GM18870 (cell line): ENCODE measurements at regions not wholly inside any gene's neighbourhood (a gene's known extent, or its start where the extent isn't known, plus 50 kb on each side); places are given as distances from the start of the nearest gene placed in this dataset.
A peak's percentile ranks its signal among the peaks of the same experiment; 100 is the strongest.

Experiments
- ATAC-seq: cut with Tn5 transposase; IDR thresholded peaks from one replicate; pipeline ENCODE4 v1.9.1; 2021; ENCODE audit warnings: moderate library complexity; ENCODE audit not compliant: unreplicated experiment

- ATAC-seq, result no peak
Observed at GRCh38 chr18:51891876-51892275, 448.1 kb upstream of the DCC start.

DNA sequence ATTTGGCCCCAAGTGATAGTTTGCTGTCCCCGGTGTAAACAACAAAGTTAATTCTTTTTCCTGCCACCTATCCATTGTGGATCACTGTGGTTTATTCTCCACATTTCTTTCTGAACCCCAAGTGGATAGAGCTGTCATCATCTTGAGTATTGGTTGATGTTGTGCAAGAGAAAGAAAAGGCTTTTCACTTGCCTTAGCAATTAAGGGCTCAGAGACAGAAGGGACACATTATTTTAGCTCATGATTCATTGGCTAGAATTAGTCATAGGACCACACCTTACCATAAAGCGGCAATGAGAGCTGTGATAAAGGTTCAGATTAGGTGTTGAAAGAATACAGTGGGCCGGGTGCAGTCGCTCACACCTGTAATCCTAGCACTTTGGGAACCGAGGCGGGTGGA lies 442.1 kb upstream of the DCC start:
- no peak for ATAC-seq

DNA sequence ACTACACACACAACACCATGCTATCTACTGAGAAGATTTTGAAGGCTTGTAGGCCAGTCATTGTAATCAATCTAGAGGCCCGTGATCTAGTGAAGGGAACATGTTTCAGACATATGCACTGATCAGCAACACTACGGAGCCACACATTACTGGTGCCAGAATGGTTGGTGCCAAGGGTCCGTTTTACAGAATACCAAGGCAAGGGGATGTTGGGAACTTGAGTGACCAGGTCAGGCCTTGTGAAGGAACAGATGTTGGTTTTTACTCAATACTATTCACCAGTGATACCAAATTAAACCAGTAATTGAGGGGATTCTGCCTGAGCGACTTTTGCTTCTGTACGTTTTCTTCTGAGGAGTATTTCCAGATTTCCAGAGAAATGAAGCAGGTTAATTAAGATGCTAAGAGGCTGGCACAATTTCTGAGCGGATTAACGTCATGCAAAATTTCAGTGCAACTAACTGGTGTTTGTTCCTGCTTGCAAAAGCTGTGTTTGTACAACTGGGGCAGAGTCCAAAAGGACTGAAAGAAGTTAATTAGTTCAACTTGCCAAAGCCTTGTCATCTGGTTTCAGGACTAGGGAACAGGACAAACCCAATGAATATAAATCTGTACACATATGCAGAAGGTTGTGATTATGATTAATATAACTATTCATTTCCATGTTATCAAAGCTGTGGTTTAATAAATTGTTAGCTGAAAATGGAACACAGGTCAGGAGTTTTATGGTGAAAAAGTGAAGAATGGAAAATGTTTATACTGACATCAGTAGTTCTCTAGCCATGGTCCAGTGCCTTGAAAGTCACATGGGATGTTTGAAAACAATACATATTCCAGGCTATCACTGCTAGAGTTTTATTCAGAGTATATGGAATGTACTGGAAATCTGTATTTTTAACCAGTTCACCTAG lies 432.1 kb upstream of the DCC start:
- ATAC-seq, result no peak

- ATAC-seq, result no peak
Observed at GRCh38 chr18:51908598-51908944, 431.4 kb upstream of the DCC start.

- ATAC-seq, result no peak
Observed at GRCh38 chr18:51911584-51911983, 428.4 kb upstream of the DCC start.

DNA sequence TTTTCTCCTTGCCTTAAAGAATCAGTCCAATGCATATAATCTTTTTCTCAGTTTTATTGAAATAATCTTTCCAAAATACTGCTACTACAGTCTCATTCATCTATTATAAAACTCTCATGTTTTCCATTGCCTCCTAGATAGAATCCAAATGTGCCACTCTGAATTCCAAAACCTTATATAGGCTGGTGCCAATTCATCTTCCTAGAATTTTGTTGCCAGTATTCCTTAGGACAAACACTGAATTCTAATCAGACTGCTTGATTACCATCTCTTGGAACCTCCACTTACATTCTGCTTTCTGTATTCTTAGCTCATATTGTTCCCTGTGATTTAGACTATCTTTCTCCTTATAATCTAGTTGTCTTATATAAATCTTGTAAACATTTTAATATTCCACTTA lies 427.6 kb upstream of the DCC start:
- ATAC-seq, result no peak

- ATAC-seq, result no peak
Observed at GRCh38 chr18:51915176-51915575, 424.8 kb upstream of the DCC start.

DNA sequence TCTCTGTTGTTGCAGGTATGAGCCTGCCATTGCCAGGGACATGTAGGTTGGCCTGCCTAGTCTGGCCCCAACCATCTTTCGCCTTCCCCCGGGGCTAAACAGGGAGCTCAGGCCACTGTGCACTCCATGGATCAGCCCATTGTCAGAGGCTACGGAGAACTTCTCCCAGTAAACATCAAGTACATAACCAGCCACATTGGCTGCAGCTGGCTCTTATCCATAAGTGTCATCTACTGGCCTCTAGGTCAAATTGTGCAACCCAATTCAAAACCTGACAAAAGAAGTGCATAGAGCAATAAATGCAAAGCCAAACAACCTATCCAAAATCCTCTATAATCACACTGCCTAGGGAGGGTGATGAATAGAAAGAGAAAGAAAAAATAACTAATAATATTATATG lies 418.1 kb upstream of the DCC start:
- no peak for ATAC-seq

GRCh38 chr18:51933903-51934302 lies 406.1 kb upstream of the DCC start:
- no peak for ATAC-seq

GRCh38 chr18:51936115-51936514 lies 403.9 kb upstream of the DCC start:
- ATAC-seq, result no peak

DNA sequence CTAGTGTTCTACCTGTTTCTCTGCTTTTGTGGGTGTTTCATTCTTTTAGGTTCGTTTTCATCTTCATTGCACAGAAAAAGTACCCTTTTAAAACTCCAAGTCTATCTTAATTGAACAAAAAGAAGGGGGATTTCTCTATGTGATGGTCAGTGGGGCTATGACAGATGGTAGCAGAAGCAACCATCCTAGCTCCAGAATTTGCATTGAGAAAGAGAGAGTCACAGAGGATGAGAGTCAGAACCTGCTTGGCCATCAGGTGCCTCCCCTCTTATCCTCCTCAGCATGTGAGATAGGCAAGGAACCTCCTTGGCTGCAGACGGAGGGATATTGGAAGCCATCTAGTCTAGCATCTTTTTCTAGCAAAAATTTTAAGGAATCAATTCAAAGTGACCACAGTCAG lies 398.0 kb upstream of the DCC start:
- ATAC-seq, result no peak

- peak; percentile 56 for ATAC-seq
Observed at GRCh38 chr18:51943281-51943680, 396.7 kb upstream of the DCC start.

DNA sequence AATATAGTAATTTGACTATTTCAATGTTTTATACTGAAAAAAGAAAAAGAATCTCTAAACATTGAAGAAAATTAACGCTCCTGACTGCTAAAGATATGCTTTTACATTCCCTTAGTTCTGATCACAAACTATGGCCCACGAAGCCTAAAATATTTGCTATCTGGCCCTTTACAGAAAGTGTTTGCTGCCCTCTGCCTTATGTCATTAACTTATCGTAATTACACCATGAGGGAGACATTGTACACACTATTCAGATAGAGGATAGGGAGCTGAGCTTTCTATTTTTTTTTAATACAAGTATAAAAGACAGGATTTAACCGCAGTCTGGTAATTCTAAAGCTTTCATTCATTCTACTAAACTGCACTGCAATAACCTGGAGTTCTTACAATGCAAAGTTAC lies 393.1 kb upstream of the DCC start:
- no peak for ATAC-seq

GRCh38 chr18:51952844-51953243 lies 387.2 kb upstream of the DCC start:
- no peak for ATAC-seq

- ATAC-seq, result peak; percentile 93
Observed at GRCh38 chr18:51953521-51953920, 386.5 kb upstream of the DCC start.

GRCh38 chr18:51955136-51955535 lies 384.9 kb upstream of the DCC start:
- no peak for ATAC-seq

DNA sequence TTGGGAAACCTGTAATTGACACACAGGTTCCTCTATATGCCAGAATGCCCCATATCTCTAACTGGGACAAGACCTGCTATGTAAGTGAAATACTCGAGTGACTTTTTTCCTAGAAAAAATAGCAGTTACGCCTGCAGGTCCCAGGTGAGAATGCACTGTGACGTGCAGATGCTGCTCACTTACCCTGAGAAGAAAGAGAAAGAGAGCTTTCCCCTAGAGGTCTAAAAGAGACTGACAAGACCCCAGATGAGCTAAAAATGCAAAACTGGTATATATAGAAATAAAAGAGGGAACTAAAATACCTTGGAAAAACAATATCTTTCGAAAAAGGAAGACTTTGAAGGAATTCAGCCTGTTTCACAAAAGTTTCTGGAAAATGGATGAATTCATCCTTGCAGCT lies 383.0 kb upstream of the DCC start:
- ATAC-seq, result no peak

DNA sequence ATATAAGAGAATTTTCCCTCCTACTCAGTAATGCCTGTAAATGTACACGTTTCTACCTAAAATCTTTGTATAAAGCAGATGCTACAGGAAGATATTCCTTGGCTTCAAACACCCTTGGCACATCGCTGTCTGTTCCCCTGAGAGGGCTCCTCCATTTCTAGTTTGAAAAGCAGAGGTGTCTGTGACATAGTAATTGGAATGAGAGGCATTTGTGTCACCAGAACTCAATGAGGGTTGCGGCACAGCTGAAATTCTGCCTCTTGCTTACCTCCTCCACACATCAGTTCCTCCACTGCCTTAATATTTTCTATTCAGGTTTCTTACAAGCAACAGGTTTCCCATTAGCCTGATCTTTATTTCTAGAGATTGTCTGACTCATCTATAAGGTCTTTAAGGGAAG lies 359.9 kb upstream of the DCC start:
- no peak for ATAC-seq

DNA sequence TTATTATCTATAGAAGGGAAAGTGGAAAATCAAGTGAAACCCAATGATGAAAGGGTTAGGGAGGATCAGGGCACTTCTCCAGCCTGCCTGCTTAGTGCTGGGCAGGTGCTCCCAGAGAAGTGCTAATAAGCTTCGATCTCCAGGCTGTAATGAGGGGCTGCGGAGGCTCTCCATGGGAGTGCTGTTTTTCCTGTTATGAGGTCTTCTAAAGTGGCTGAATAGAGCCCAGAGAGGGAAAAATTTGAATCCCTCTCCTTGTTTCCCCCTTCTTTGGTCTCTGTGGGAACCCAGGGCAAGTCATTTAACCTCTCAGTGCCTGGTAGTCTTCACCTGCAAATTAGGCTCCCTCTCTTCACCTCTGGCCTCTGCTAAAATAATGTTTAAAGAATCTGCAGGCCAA lies 351.7 kb upstream of the DCC start:
- no peak for ATAC-seq

GRCh38 chr18:51997129-51997528 lies 342.9 kb upstream of the DCC start:
- no peak for ATAC-seq

DNA sequence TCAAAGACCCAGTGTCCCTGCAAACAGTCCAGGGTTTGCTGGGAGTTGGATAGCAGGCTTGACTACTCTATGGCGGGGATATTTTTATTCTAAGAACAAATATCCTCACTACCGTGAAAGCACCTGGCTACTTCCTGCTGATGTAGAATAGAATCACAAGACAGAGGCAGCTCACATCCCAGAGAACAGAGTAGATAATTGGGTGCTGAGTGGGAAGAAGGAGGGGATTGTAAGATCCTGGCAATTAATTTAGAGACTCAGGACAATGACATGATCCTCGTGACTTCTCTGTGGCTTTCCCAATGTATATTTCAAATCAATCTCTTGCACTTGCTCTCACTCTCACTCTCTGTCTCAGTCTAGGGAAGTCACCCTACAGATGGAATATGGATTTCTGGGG lies 341.9 kb upstream of the DCC start:
- ATAC-seq, result no peak

GRCh38 chr18:51998711-51999110 lies 341.3 kb upstream of the DCC start:
- no peak for ATAC-seq

GRCh38 chr18:51999351-51999750 lies 340.6 kb upstream of the DCC start:
- ATAC-seq, result no peak
